OCI-LY1 (cell line): ENCODE measurements at regions not wholly inside any gene's neighbourhood (a gene's known extent, or its start where the extent isn't known, plus 50 kb on each side); places are given as distances from the start of the nearest gene placed in this dataset.

Experiments used
- H2AFZ ChIP-seq: fragments of 200-600 bp; sonication (generic), shearing (Covaris generic); 2 replicates; pipeline ENCODE4 v1.6.0; 2014; ENCODE audit warnings: antibody characterized with exemption, mild to moderate bottlenecking, low read length
- H3F3A ChIP-seq: fragments of 200-600 bp; sonication (generic), shearing (Covaris generic); 2 replicates; pipeline ENCODE4 v1.6.0; 2014; ENCODE audit warnings: mild to moderate bottlenecking, antibody characterized with exemption, low read length, moderate library complexity; ENCODE audit not compliant: insufficient read depth
- H3K27ac ChIP-seq: fragments of 200-600 bp; sonication (generic); 2 replicates; pipeline ENCODE4 v1.5.1; 2014; ENCODE audit warnings: low read length, mixed run types, mild to moderate bottlenecking, low read depth; ENCODE audit not compliant: poor library complexity, severe bottlenecking
- H3K27me3 ChIP-seq: fragments of 200-600 bp; sonication (generic); 2 replicates; pipeline ENCODE4 v1.6.0; 2014; ENCODE audit warnings: antibody characterized with exemption, mild to moderate bottlenecking, low read length, moderate library complexity; ENCODE audit not compliant: insufficient read depth
- H3K36me3 ChIP-seq: fragments of 200-600 bp; sonication (generic); 2 replicates; pipeline ENCODE4 v1.6.1; 2014; ENCODE audit warnings: mild to moderate bottlenecking, antibody characterized with exemption, low read length, moderate library complexity, mixed read lengths; ENCODE audit not compliant: insufficient read depth
- H3K4me1 ChIP-seq: fragments of 200-600 bp; sonication (generic); 2 replicates; pipeline ENCODE4 v1.5.1; 2014; ENCODE audit warnings: mild to moderate bottlenecking, low read length, moderate library complexity; ENCODE audit not compliant: insufficient read depth, severe bottlenecking
- H3K4me2 ChIP-seq: fragments of 200-600 bp; sonication (generic), shearing (Covaris generic); 2 replicates; pipeline ENCODE4 v1.6.1; 2014; ENCODE audit warnings: low read length
- H3K4me3 ChIP-seq: fragments of 200-600 bp; sonication (generic); 2 replicates; pipeline ENCODE4 v1.5.1; 2014; ENCODE audit warnings: low read length, low read depth, mild to moderate bottlenecking, mixed read lengths; ENCODE audit not compliant: poor library complexity, severe bottlenecking
- H3K79me2 ChIP-seq: fragments of 200-600 bp; shearing (Covaris generic); 2 replicates; pipeline ENCODE4 v1.6.1; 2016; ENCODE audit warnings: mixed run types, low read length, mixed read lengths; ENCODE audit not compliant: insufficient read depth
- H3K9ac ChIP-seq: fragments of 200-600 bp; sonication (generic), shearing (Covaris generic); 2 replicates; pipeline ENCODE4 v1.6.1; 2014; ENCODE audit warnings: mild to moderate bottlenecking, low read length, mixed read lengths
- H3K9me2 ChIP-seq: fragments of 200-600 bp; sonication (generic), shearing (Covaris generic); 2 replicates; pipeline ENCODE4 v1.6.1; 2014; ENCODE audit warnings: low read depth, mild to moderate bottlenecking, low read length, mixed read lengths
- H3K9me3 ChIP-seq: fragments of 200-600 bp; shearing (Covaris generic); 2 replicates; pipeline ENCODE4 v1.6.1; 2014; ENCODE audit warnings: low read length, mixed read lengths
- H4K20me1 ChIP-seq: fragments of 200-600 bp; sonication (generic), shearing (Covaris generic); 2 replicates; pipeline ENCODE4 v1.6.0; 2016; ENCODE audit warnings: mild to moderate bottlenecking, low read length; ENCODE audit not compliant: insufficient read depth
- CTCF ChIP-seq: fragments of 200-600 bp; sonication (generic), shearing (Covaris generic); IDR thresholded peaks from 2 replicates; pipeline ENCODE4 v1.5.1; 2017; ENCODE audit warnings: mild to moderate bottlenecking, antibody characterized with exemption, low read length, moderate library complexity, mixed read lengths
- EZH2 ChIP-seq: fragments of 200-600 bp; sonication (generic), shearing (Covaris generic); IDR thresholded peaks from 2 replicates; pipeline ENCODE4 v1.8.0; 2017; ENCODE audit warnings: borderline replicate concordance, mixed run types, mild to moderate bottlenecking, antibody characterized with exemption, low read length, moderate library complexity, mixed read lengths

DNA sequence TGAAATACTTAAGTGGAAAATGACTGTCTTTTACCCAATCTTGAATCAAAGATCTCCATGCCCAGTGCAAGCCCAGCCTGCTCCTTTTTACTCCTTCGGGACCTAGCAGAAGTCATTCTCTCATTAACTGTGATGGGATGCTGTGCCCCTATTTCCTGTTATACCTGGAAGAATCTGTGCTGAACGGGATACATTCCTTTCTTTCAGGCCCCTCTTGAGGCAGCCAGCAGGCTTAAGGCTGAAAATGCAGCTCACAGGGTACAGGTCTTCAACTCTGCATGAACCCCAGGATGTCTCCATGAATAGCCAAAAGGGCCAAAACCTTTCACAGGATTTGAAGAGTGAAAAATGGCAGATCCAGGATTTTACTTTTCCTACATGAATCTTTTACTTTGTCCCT lies 784.8 kb upstream of the KLHL29 start:
- no peaks in the 10 kb centered on the region for H3K9me2 ChIP-seq
- no peaks in the 10 kb centered on the region for H3K9me3 ChIP-seq

DNA sequence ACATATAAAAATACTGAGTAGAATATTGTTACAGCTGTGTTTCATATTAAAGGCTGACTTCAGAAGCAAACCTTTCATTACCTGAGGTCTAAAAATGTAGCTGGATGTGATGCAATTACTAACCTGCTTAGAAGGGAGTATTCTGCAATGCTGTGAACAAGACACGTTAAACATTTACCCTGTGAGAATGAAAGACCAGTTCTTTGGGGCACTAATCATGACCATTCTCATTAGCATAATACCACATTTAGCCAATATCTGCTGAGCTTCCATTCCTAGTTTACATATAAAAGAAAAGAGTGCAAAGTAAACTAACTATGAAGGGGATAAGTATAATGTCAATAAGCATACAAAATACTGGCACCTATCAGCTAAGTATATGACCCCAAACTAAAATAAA lies 784.0 kb upstream of the KLHL29 start:
- H3K4me2 ChIP-seq, result no peak overlapping the region
- no peaks in the 10 kb centered on the region for H3K79me2 ChIP-seq
- no peak overlapping the region for H3K4me3 ChIP-seq
- H3K9me2 ChIP-seq, result no peaks in the 10 kb centered on the region
- H3K9me3 ChIP-seq, result no peaks in the 10 kb centered on the region
- H3K4me1 ChIP-seq, result no peaks in the 10 kb centered on the region
- H4K20me1 ChIP-seq, result no peaks in the 10 kb centered on the region
- H3K27ac ChIP-seq, result no peak overlapping the region
- TF ChIP-seq CTCF (no peak), EZH2 (no peak)
- H3F3A ChIP-seq, result no peaks in the 10 kb centered on the region
- H3K9ac ChIP-seq, result no peak overlapping the region
- no peak overlapping the region for H2AFZ ChIP-seq
- no peaks in the 10 kb centered on the region for H3K27me3 ChIP-seq
- H3K36me3 ChIP-seq, result no peaks in the 10 kb centered on the region

More for the DNA sequence above, 784.8 kb upstream of the KLHL29 start:
- no peaks in the 10 kb centered on the region for H3K27me3 ChIP-seq
- no peak overlapping the region for H3K4me2 ChIP-seq
- no peaks in the 10 kb centered on the region for H3K79me2 ChIP-seq
- no peak overlapping the region for H3K9ac ChIP-seq
- no peaks in the 10 kb centered on the region for H3K36me3 ChIP-seq
- H3K4me3 ChIP-seq, result no peak overlapping the region
- H2AFZ ChIP-seq, result no peak overlapping the region
- H3K27ac ChIP-seq, result no peak overlapping the region
- no peak for TF ChIP-seq CTCF
- no peak for TF ChIP-seq EZH2
- no peaks in the 10 kb centered on the region for H4K20me1 ChIP-seq
- H3K4me1 ChIP-seq, result no peaks in the 10 kb centered on the region
- no peaks in the 10 kb centered on the region for H3F3A ChIP-seq

DNA sequence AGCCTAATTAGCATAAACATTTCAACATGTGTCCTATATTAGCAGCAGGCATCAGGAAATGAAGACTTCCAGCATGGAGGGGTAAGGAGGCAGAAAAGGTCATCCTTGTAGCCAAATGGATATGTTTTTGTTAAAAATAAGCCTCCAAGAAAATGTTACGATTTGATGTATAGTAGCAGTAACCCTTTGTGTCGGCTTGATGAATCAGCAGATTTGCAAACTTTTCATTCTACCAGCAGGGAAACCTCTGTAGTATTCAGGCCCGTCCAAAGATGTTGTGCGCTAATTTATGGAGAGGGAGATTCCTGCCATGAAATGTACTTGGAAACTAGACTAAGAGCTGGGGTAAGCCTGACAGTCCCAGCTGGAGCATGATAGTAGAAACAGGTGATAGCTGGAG lies 780.8 kb upstream of the KLHL29 start:
- Histone ChIP-seq H3K9me2 (no peaks in the 10 kb centered on the region), H3K4me3 (no peak overlapping the region), H3F3A (no peaks in the 10 kb centered on the region), H3K9ac (no peak overlapping the region), H3K4me2 (no peak overlapping the region), H3K27me3 (no peaks in the 10 kb centered on the region), H2AFZ (no peak overlapping the region), H3K9me3 (no peaks in the 10 kb centered on the region), H4K20me1 (no peaks in the 10 kb centered on the region), H3K36me3 (no peaks in the 10 kb centered on the region), H3K79me2 (no peaks in the 10 kb centered on the region), H3K4me1 (no peaks in the 10 kb centered on the region), H3K27ac (no peak overlapping the region)
- TF ChIP-seq CTCF, result no peak
- TF ChIP-seq EZH2, result no peak
